ENCODE measurements at regions not wholly inside any gene's neighbourhood (a gene's known extent, or its start where the extent isn't known, plus 50 kb on each side); places are given as distances from the start of the nearest gene placed in this dataset.

GRCh38 chr16:26898200-26898599 is 168.5 kb upstream of the C16orf82 start:
- no peak for DNase-seq

GRCh38 chr16:26901196-26901861 is 165.4 kb upstream of the C16orf82 start:
- DNase-seq: no peak

GRCh38 chr16:26901983-26902382 is 164.7 kb upstream of the C16orf82 start:
- no peak for DNase-seq

GRCh38 chr16:26905336-26905735 is 161.4 kb upstream of the C16orf82 start:
- no peak for DNase-seq

- no peak for DNase-seq
Observed at GRCh38 chr16:26909623-26910022, 157.1 kb upstream of the C16orf82 start.

- no peak for DNase-seq
Observed at GRCh38 chr16:26911436-26911835, 155.3 kb upstream of the C16orf82 start.

- no peak for DNase-seq
Observed at GRCh38 chr16:26913851-26914250, 152.9 kb upstream of the C16orf82 start.

- no peak for DNase-seq
Observed at GRCh38 chr16:26930786-26931581, 135.7 kb upstream of the C16orf82 start.

- DNase-seq: no peak
Observed at GRCh38 chr16:26950636-26951035, 116.1 kb upstream of the C16orf82 start.

- peak; percentile 35 for DNase-seq
Observed at GRCh38 chr16:26951950-26952349, 114.8 kb upstream of the C16orf82 start.

GRCh38 chr16:26952411-26952810 is 114.3 kb upstream of the C16orf82 start:
- DNase-seq: no peak

- no peak for DNase-seq
Observed at GRCh38 chr16:26957283-26957859, 109.4 kb upstream of the C16orf82 start.

- no peak for DNase-seq
Observed at GRCh38 chr16:26959416-26960009, 107.2 kb upstream of the C16orf82 start.

- DNase-seq: no peak
Observed at GRCh38 chr16:26961459-26961858, 105.3 kb upstream of the C16orf82 start.

GRCh38 chr16:26963109-26963508 is 103.6 kb upstream of the C16orf82 start:
- no peak for DNase-seq

- no peak for DNase-seq
Observed at GRCh38 chr16:26969589-26970231, 97.0 kb upstream of the C16orf82 start.

GRCh38 chr16:26970292-26970691 is 96.4 kb upstream of the C16orf82 start:
- DNase-seq: no peak

GRCh38 chr16:26976873-26977272 is 89.9 kb upstream of the C16orf82 start:
- no peak for DNase-seq

GRCh38 chr16:26981266-26981938 is 85.3 kb upstream of the C16orf82 start:
- DNase-seq: no peak

- DNase-seq: no peak
Observed at GRCh38 chr16:26982422-26982821, 84.3 kb upstream of the C16orf82 start.

- DNase-seq: no peak
Observed at GRCh38 chr16:26983426-26983825, 83.3 kb upstream of the C16orf82 start.
